ENCODE measurements at regions not wholly inside any gene's neighbourhood (a gene's known extent, or its start where the extent isn't known, plus 50 kb on each side); places are given as distances from the start of the nearest gene placed in this dataset.

- WGBS, 2 donors = 68 to 93% methylated on average over 2 of the region's 2 CpGs
These were observed 54.7 kb upstream of the PGM2 start for GRCh38 chr4:37771771-37772170.

DNA sequence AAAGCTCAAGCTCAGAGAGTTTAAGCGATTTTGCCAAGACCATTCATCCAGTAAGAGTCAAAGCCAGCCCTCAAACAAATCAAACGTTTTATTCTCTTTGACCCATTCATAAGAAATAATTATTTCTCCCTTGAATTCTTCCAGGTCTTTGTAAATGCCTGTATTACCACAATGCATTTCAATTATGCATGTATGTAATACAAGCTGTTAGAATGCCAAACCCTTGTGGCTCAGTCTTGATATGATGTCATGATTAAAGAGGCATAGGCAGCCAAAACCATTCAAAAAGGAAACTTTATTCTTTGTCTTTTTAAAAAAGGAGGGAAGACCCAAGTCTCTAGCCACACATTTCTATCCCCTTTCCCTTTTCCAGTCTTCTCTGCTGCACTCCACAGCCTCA is 56.5 kb upstream of the PGM2 start:
- no peak for DNase-seq
- no peaks in the 10 kb centered on the region for H3K27me3 ChIP-seq (ENCODE audit: control insufficient read depth in 3 of 3, insufficient read depth in 3 of 3, low read length in 2 of 3)
- H3K27ac ChIP-seq (ENCODE audit: low read depth in 1 of 2, low read length in 1 of 2) = no peak overlapping the region
- no peak overlapping the region for H3K9ac ChIP-seq (ENCODE audit: insufficient read depth in 1 of 2, low read length in 2 of 2)
- H3K36me3 ChIP-seq (ENCODE audit: control insufficient read depth in 4 of 4, insufficient read depth in 4 of 4, low read length in 4 of 4) = no peaks in the 10 kb centered on the region
- TF ChIP-seq, protein P1, sequence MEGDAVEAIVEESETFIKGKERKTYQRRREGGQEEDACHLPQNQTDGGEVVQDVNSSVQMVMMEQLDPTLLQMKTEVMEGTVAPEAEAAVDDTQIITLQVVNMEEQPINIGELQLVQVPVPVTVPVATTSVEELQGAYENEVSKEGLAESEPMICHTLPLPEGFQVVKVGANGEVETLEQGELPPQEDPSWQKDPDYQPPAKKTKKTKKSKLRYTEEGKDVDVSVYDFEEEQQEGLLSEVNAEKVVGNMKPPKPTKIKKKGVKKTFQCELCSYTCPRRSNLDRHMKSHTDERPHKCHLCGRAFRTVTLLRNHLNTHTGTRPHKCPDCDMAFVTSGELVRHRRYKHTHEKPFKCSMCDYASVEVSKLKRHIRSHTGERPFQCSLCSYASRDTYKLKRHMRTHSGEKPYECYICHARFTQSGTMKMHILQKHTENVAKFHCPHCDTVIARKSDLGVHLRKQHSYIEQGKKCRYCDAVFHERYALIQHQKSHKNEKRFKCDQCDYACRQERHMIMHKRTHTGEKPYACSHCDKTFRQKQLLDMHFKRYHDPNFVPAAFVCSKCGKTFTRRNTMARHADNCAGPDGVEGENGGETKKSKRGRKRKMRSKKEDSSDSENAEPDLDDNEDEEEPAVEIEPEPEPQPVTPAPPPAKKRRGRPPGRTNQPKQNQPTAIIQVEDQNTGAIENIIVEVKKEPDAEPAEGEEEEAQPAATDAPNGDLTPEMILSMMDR (IDR thresholded peaks at IDR 0.05; ENCODE audit: control extremely low read depth, extremely low read depth) = no peak
- no peaks in the 10 kb centered on the region for H3K9me3 ChIP-seq (ENCODE audit: control insufficient read depth in 4 of 4, insufficient read depth in 3 of 4, low read length in 3 of 4)
- peaks cover 0 to 4% (median 0%) of the 10 kb centered on the region in 5 donors for H3K4me1 ChIP-seq (ENCODE audit: control insufficient read depth in 5 of 5, insufficient read depth in 5 of 5, low read length in 5 of 5)
- no peak for ATAC-seq (ENCODE audit: insufficient read depth, low FRiP score)
- H3K4me3 ChIP-seq = no peak overlapping the region
- 80 to 90% methylated on average over 2 of the region's 2 CpGs for WGBS, 2 donors

More at GRCh38 chr4:37771771-37772170, 54.7 kb upstream of the PGM2 start:
- Histone ChIP-seq H3K4me1 (ENCODE audit: control insufficient read depth in 5 of 5, insufficient read depth in 5 of 5, low read length in 5 of 5) (peaks cover 0 to 4% (median 0%) of the 10 kb centered on the region in 5 donors), H3K4me3 (no peak overlapping the region), H3K27me3 (ENCODE audit: control insufficient read depth in 3 of 3, insufficient read depth in 3 of 3, low read length in 2 of 3) (peaks cover 0 to 2% (median 0%) of the 10 kb centered on the region in 3 donors), H3K9ac (ENCODE audit: insufficient read depth in 1 of 2, low read length in 2 of 2) (no peak overlapping the region), H3K27ac (ENCODE audit: low read depth in 1 of 2, low read length in 1 of 2) (no peak overlapping the region), H3K9me3 (ENCODE audit: control insufficient read depth in 4 of 4, insufficient read depth in 3 of 4, low read length in 3 of 4) (no peaks in the 10 kb centered on the region), H3K36me3 (ENCODE audit: control insufficient read depth in 4 of 4, insufficient read depth in 4 of 4, low read length in 4 of 4) (no peaks in the 10 kb centered on the region)
- TF ChIP-seq, protein P1 (IDR thresholded peaks at IDR 0.05; ENCODE audit: control extremely low read depth, extremely low read depth) = no peak
- ATAC-seq (ENCODE audit: insufficient read depth, low FRiP score) = no peak
- no peak for DNase-seq

DNA sequence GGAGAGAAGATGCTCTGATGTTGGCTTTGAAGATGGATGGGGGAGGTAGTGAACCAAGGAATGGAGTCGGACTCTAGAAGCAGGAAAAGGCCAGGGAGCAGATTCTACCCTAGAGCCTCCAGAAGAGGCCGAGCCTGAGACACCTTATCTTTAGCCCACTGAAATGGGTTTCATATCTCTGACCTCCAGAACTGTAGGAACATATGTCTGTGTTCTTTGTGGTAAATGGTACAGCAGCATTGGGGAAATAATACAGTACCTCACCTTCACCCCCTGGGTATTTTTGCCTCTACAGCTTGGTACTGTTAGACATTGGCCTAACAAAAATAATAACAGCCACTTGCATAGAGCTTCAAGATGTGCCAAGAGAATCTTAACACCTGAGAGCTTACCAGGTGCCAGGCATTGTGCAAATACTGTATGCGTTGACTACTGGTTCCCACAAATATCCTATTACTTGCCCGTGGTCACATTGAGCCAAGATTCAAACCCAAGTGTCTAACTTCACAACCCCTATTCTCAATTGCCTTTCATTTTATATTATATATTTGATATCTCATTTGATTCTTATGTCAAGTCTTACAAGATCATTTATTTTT is 57.0 kb upstream of the PGM2 start:
- H3K9me3 ChIP-seq (ENCODE audit: control insufficient read depth in 4 of 4, insufficient read depth in 3 of 4, low read length in 3 of 4) = no peaks in the 10 kb centered on the region
- TF ChIP-seq, protein P1 (IDR thresholded peaks at IDR 0.05; ENCODE audit: control extremely low read depth, extremely low read depth) = no peak
- 86 to 90% methylated on average over 4 of the region's 4 CpGs for WGBS, 2 donors
- H3K27me3 ChIP-seq (ENCODE audit: control insufficient read depth in 3 of 3, insufficient read depth in 3 of 3, low read length in 2 of 3) = no peaks in the 10 kb centered on the region
- ATAC-seq (ENCODE audit: insufficient read depth, low FRiP score) (no peak), DNase-seq (no peak)
- no peak overlapping the region for H3K9ac ChIP-seq (ENCODE audit: insufficient read depth in 1 of 2, low read length in 2 of 2)
- no peaks in the 10 kb centered on the region for H3K36me3 ChIP-seq (ENCODE audit: control insufficient read depth in 4 of 4, insufficient read depth in 4 of 4, low read length in 4 of 4)
- no peak overlapping the region for H3K27ac ChIP-seq (ENCODE audit: low read depth in 1 of 2, low read length in 1 of 2)
- H3K4me3 ChIP-seq = no peak overlapping the region
- peaks cover 0 to 4% (median 0%) of the 10 kb centered on the region in 5 donors for H3K4me1 ChIP-seq (ENCODE audit: control insufficient read depth in 5 of 5, insufficient read depth in 5 of 5, low read length in 5 of 5)

DNA sequence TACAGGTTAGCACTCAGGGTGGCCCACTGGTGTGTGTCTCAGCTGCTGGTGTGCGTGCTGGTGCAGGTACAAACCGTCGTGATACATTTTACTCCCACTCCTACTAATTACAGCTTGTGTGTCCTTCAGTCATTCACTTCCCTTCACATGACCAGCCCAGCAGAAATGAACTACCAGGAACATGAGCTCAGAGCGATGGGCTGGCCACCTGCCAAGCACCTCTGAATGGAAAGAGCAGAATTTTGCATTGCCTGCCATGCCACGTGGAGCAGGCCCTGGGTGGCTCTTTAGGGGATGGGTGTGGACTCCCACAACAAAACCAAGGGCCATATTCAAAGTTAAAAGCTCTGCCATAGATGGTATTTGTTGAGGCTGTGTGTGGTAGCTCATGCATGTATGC is 58.9 kb upstream of the PGM2 start:
- H3K27ac ChIP-seq (ENCODE audit: low read depth in 1 of 2, low read length in 1 of 2) = no peak overlapping the region
- peak; percentile 3 for ATAC-seq (ENCODE audit: insufficient read depth, low FRiP score)
- WGBS, 2 donors = 36% methylated on average over 5 of the region's 5 CpGs

More for the DNA sequence above, 58.9 kb upstream of the PGM2 start:
- peak; percentile 67 to 86 (median 80) for DNase-seq
- Histone ChIP-seq H3K27me3 (ENCODE audit: control insufficient read depth in 3 of 3, insufficient read depth in 3 of 3, low read length in 2 of 3) (no peaks in the 10 kb centered on the region), H3K9me3 (ENCODE audit: control insufficient read depth in 4 of 4, insufficient read depth in 3 of 4, low read length in 3 of 4) (no peaks in the 10 kb centered on the region), H3K4me3 (no peak overlapping the region), H3K4me1 (ENCODE audit: control insufficient read depth in 5 of 5, insufficient read depth in 5 of 5, low read length in 5 of 5) (peaks cover 0 to 8% (median 1%) of the 10 kb centered on the region in 5 donors), H3K9ac (ENCODE audit: insufficient read depth in 1 of 2, low read length in 2 of 2) (no peak overlapping the region), H3K36me3 (ENCODE audit: control insufficient read depth in 4 of 4, insufficient read depth in 4 of 4, low read length in 4 of 4) (no peaks in the 10 kb centered on the region)
- TF ChIP-seq, protein P1 (IDR thresholded peaks at IDR 0.05; ENCODE audit: control extremely low read depth, extremely low read depth) = no peak

All from lung (tissue), 11 donors.